Erythroblast (primary cell): ENCODE measurements at regions not wholly inside any gene's neighbourhood (a gene's known extent, or its start where the extent isn't known, plus 50 kb on each side); places are given as distances from the start of the nearest gene placed in this dataset.

Source experiments
- GATA1 ChIP-seq: IDR thresholded peaks from 2 replicates; pipeline ENCODE4 v1.6.1; 2011; ENCODE audit warnings: low read depth, mild to moderate bottlenecking, control low read depth, low read length, moderate library complexity
- POLR2A ChIP-seq: IDR thresholded peaks from 2 replicates; pipeline ENCODE4 v1.6.1; 2011; ENCODE audit warnings: mild to moderate bottlenecking, low read length

GRCh38 chr4:4787421-4787820 lies 72.0 kb upstream of the MSX1 start:
- TF ChIP-seq POLR2A: no peak
- TF ChIP-seq GATA1: no peak
